Heart right ventricle (tissue), 16 donors: ENCODE measurements at regions not wholly inside any gene's neighbourhood (a gene's known extent, or its start where the extent isn't known, plus 50 kb on each side); places are given as distances from the start of the nearest gene placed in this dataset.

ENCODE experiments used
- ATAC-seq, 8 donors: fragments of 200-7000 bp; cut with Tn5 transposase; one replicate each; pipeline ENCODE4 v1.9.1; 2020; ENCODE audit warnings: mild to moderate bottlenecking in 8 of 8, moderate library complexity in 8 of 8, moderate number of reproducible peaks in 1 of 8
- DNase-seq, 2 donors: peaks; one replicate each; pipeline ENCODE4 v3.0.0-alpha.2; 2020
- H3K27ac ChIP-seq, 10 donors: fragments of 200-600 bp; sonication (generic) in 2 of 10; one replicate each; pipeline versions ENCODE4 v1.5.0 to v1.8.0; 2020 to 2022; ENCODE audit warnings: mild to moderate bottlenecking in 3 of 10
- H3K27me3 ChIP-seq, 7 donors: fragments of 200-600 bp; one replicate each; pipeline ENCODE4 v1.8.0; 2021 to 2022; ENCODE audit warnings: mild to moderate bottlenecking in 2 of 7
- H3K36me3 ChIP-seq, 9 donors: fragments of 200-600 bp; sonication (generic) in 1 of 9; one replicate each; pipeline versions ENCODE4 v1.5.0 to v1.8.0; 2020 to 2022; ENCODE audit warnings: mild to moderate bottlenecking in 2 of 9
- H3K4me1 ChIP-seq, 9 donors: fragments of 200-600 bp; sonication (generic) in 1 of 9; one replicate each; pipeline versions ENCODE4 v1.5.0 to v1.8.0; 2020 to 2022; ENCODE audit warnings: mild to moderate bottlenecking in 4 of 9
- H3K4me3 ChIP-seq, 10 donors: fragments of 200-600 bp; sonication (generic) in 2 of 10; one replicate each; pipeline versions ENCODE4 v1.5.0 to v1.8.0; 2020 to 2022; ENCODE audit warnings: mild to moderate bottlenecking in 7 of 10, moderate library complexity in 2 of 10
- H3K9me3 ChIP-seq, 11 donors: fragments of 200-600 bp in 10 of 11; sonication (generic) in 2 of 11; one replicate each; pipeline versions ENCODE4 v1.5.0 to v1.8.0; 2013 to 2022; ENCODE audit warnings: mild to moderate bottlenecking in 2 of 11, control low read depth in 1 of 11, moderate library complexity in 1 of 11
- WGBS, 2 donors: extraction: QIAGEN DNeasy Blood & Tissue Kit; methylation state at CpG; one replicate each; pipeline ENCODE4 v1.1.7; 2013; ENCODE audit warnings: inconsistent platforms in 1 of 2; 5-methylcytosine and 5-hydroxymethylcytosine counted together
- intact Hi-C, 10 donors: fragments of 100-400 bp; cut with DNase I; formaldehyde crosslinking; loops; one replicate each; pipeline versions ENCODE4 v1.11.1 to v1.14.2; 2022
- TF ChIP-seq, protein P1 (sequence below), 9 donors: fragments of 200-600 bp; sonication (generic) in 2 of 9; IDR thresholded peaks; one replicate each; pipeline versions ENCODE4 v1.5.0 to v1.8.0; 2021 to 2022; ENCODE audit warnings: antibody characterized with exemption in 9 of 9, mild to moderate bottlenecking in 5 of 9, moderate library complexity in 1 of 9
- donor health status: Arrhythmogenic right ventricular cardiomyopathy.
- donor health status: ischemic (EF 13 %, LVEDD 7.1; RV severe dilation, severe dysfunction).
- donor health status: healthy with polysubstance abuse.
- donor health status: DM: no; HTN: yes; CAD: no.
- donor health status: DM: no; HTN: no; CAD: no.
- donor health status: ischemic (EF 25% LVEDD 6.9; RV normal size, moderate dysfunction).
- donor health status: ischemic (EF 25% LVEDD 5.7; RV mildly dilated, moderate dysfunction).
- donor health status: healthy.
- donor health status: DM: yes; HTN: yes; CAD: no.
- donor health status: Ischemic cardiomyopathy.
- donor health status: ischemic (EF 35%, LVEDD 5.7; RV mildly dilated, moderate dysfunction).
- donor health status: nonischemic (EF 11% LVEDD 7.7; RV severe dilation, severe dysfunction).
- donor health status: DM: yes; HTN: yes; CAD: no.
- donor health status: PGD.
- donor health status: ischemic (EF 29% LVEDD 5.4; RV normal size, mild dysfunction).
- donor health status: nonischemic (EF 23%, LVEDD 6.1; RV moderate dilation, normal function).

DNA sequence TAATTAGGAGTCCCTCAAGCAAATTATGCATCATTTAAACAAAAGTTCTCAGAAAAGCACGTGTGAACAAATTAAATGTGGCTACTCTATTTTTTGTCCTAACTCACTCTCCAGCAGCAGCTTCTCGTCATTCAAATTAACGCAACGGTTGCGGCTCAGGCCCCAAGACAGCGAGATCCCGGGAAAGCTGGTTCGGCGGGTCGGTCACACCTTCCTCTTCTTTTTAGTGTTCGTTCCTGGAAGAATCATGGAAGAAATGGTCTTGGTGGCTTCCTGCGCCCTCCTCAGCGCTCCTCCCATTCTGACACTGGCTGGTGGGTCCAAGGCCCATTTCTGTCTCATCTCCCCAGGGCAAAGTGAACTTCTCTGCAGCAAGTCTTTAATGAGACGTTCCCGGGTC, 382.8 kb upstream of the IRX1 start:
- ATAC-seq (no peak), DNase-seq (no peak)
- TF ChIP-seq, protein P1, sequence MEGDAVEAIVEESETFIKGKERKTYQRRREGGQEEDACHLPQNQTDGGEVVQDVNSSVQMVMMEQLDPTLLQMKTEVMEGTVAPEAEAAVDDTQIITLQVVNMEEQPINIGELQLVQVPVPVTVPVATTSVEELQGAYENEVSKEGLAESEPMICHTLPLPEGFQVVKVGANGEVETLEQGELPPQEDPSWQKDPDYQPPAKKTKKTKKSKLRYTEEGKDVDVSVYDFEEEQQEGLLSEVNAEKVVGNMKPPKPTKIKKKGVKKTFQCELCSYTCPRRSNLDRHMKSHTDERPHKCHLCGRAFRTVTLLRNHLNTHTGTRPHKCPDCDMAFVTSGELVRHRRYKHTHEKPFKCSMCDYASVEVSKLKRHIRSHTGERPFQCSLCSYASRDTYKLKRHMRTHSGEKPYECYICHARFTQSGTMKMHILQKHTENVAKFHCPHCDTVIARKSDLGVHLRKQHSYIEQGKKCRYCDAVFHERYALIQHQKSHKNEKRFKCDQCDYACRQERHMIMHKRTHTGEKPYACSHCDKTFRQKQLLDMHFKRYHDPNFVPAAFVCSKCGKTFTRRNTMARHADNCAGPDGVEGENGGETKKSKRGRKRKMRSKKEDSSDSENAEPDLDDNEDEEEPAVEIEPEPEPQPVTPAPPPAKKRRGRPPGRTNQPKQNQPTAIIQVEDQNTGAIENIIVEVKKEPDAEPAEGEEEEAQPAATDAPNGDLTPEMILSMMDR (IDR thresholded peaks at IDR 0.05) = no peak
- peaks cover 0 to 10% (median 0%) of the 10 kb centered on the region in 7 donors for H3K27me3 ChIP-seq
- 84 to 85% methylated on average over 15 of the region's 15 CpGs for WGBS, 2 donors
- H3K9me3 ChIP-seq = peaks cover 0 to 3% (median 0%) of the 10 kb centered on the region in 11 donors
- intact Hi-C loops = no loop called here
- H3K4me1 ChIP-seq = no peaks in the 10 kb centered on the region
- no peak overlapping the region for H3K27ac ChIP-seq
- H3K36me3 ChIP-seq = no peaks in the 10 kb centered on the region
- no peak overlapping the region for H3K4me3 ChIP-seq

DNA sequence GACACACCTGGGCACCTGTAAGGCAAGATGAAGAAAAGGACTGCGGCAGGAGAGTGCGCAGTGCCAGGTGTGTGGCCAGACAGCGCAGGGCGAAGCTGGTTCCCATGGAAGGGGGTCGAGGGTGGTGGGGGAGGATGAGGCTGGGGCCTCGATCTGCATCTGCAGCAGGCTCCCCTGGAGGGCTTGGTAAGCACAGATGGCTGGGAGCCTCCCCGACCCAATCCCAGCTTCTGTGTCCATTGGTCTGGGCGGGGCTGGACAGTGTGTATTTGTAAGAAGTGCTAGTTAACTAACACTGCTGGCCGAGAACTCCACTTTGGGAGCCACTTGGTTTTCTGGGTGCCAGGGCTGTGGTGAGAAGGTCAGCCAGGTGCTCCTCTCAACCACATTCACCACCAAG, 385.1 kb upstream of the IRX1 start:
- WGBS, 2 donors = 68 to 84% methylated on average over 9 of the region's 9 CpGs
- TF ChIP-seq, protein P1 (IDR thresholded peaks at IDR 0.05) = no peak
- intact Hi-C loops = no loop called here
- DNase-seq (no peak), ATAC-seq (no peak)
- Histone ChIP-seq H3K4me3 (no peak overlapping the region), H3K4me1 (no peaks in the 10 kb centered on the region), H3K27me3 (peaks cover 0 to 10% (median 0%) of the 10 kb centered on the region in 7 donors), H3K36me3 (no peaks in the 10 kb centered on the region), H3K9me3 (peaks cover 0 to 6% (median 0%) of the 10 kb centered on the region in 11 donors), H3K27ac (no peak overlapping the region)

- Histone ChIP-seq H3K27me3 (peaks cover 0 to 12% (median 0%) of the 10 kb centered on the region in 7 donors), H3K9me3 (peaks cover 0 to 6% (median 0%) of the 10 kb centered on the region in 11 donors), H3K27ac (no peak overlapping the region), H3K36me3 (no peaks in the 10 kb centered on the region), H3K4me1 (no peaks in the 10 kb centered on the region), H3K4me3 (no peak overlapping the region)
- intact Hi-C loops = no loop called here
- TF ChIP-seq, protein P1 (IDR thresholded peaks at IDR 0.05) = no peak
- DNase-seq (no peak), ATAC-seq (no peak)
- WGBS, 2 donors = 75 to 80% methylated on average over 5 of the region's 5 CpGs
Measured at GRCh38 chr5:3209918-3210317, 385.7 kb upstream of the IRX1 start.

GRCh38 chr5:3202570-3202969, 393.1 kb upstream of the IRX1 start:
- no peak overlapping the region for H3K27ac ChIP-seq
- ATAC-seq (no peak), DNase-seq (no peak)
- TF ChIP-seq, protein P1 (IDR thresholded peaks at IDR 0.05) = no peak
- peaks cover 0 to 7% (median 0%) of the 10 kb centered on the region in 9 donors for H3K4me1 ChIP-seq
- no peak overlapping the region for H3K4me3 ChIP-seq
- H3K36me3 ChIP-seq = no peaks in the 10 kb centered on the region
- WGBS, 2 donors = 87% methylated on average over 13 of the region's 13 CpGs
- peaks cover 0 to 56% (median 34%) of the 10 kb centered on the region in 7 donors for H3K27me3 ChIP-seq
- peaks cover 0 to 7% (median 0%) of the 10 kb centered on the region in 11 donors for H3K9me3 ChIP-seq
- intact Hi-C loops = no loop called here
